Endothelial cell of umbilical vein (primary cell): ENCODE measurements at regions not wholly inside any gene's neighbourhood (a gene's known extent, or its start where the extent isn't known, plus 50 kb on each side); places are given as distances from the start of the nearest gene placed in this dataset.

Experiments
- BruUV-seq: library from RNA; stranded (reverse); fragments of 400-500 nt; replicated peaks from 2 replicates; lab custom pipeline; 2021; lab: Mats Ljungman, UMichigan
- CTCF ChIA-PET: fragments of 300-600, 350-600 bp; sonication (Branson Sonifier 250); formaldehyde crosslinking; loops from one replicate; lab custom pipeline; 2021; ENCODE audit warnings: antibody characterized with exemption, inconsistent platforms; lab: Charles Lee
- POLR2A ChIA-PET: fragments of 300-600, 350-600 bp; sonication (Branson Sonifier 250); formaldehyde crosslinking; loops from one replicate; lab custom pipeline; 2021; ENCODE audit warnings: antibody characterized with exemption, inconsistent platforms; lab: Charles Lee
- DNase-seq: peaks from one replicate; pipeline ENCODE4 v3.0.0-alpha.2; 2011; ENCODE audit warnings: low read depth, low spot score
- FAIRE-seq: peaks from 2 replicates; lab custom pipeline; 2011; peaks lifted over from hg19 to GRCh38; lab: Jason Lieb, UNC
- H2AFZ ChIP-seq: 2 replicates; pipeline ENCODE4 v1.6.0; 2012; ENCODE audit warnings: low read depth, low read length, control low read depth, inconsistent platforms
- H3K27ac ChIP-seq: 2 replicates; pipeline ENCODE4 v1.5.1; 2011; ENCODE audit warnings: low read depth, mild to moderate bottlenecking, control low read depth, low read length, moderate library complexity; ENCODE audit not compliant: insufficient read depth
- H3K27me3 ChIP-seq, 2 experiments: 2 replicates each; pipeline versions ENCODE4 v1.6.0 to v1.6.1; 2011; ENCODE audit warnings: low read length in 2 of 2, mixed read lengths in 1 of 2; ENCODE audit not compliant: control insufficient read depth in 2 of 2, insufficient read depth in 2 of 2
- H3K36me3 ChIP-seq, 2 experiments: 2 replicates in 1 of 2; 3 replicates in 1 of 2; pipeline ENCODE4 v1.5.1; 2011; ENCODE audit warnings: low read length in 2 of 2, mild to moderate bottlenecking in 1 of 2, moderate library complexity in 1 of 2; ENCODE audit not compliant: control insufficient read depth in 2 of 2, insufficient read depth in 2 of 2; ENCODE audit errors: extremely low read depth in 1 of 2
- H3K4me1 ChIP-seq: 3 replicates; pipeline ENCODE4 v1.5.1; 2011; ENCODE audit warnings: mild to moderate bottlenecking, low read length; ENCODE audit not compliant: control insufficient read depth, insufficient read depth; ENCODE audit errors: extremely low read depth
- H3K4me2 ChIP-seq: 2 replicates; pipeline ENCODE4 v1.6.1; 2011; ENCODE audit warnings: low read length, control low read depth, mixed read lengths; ENCODE audit not compliant: insufficient read depth
- H3K4me3 ChIP-seq, 3 experiments: fragments of 200-600 bp in 1 of 3; sonication (generic), shearing (Covaris generic) in 1 of 3; replicated peaks in 1 of 3; 2 replicates each; pipeline ENCODE4 v1.5.1; 2011 to 2016; ENCODE audit warnings: control low read depth in 3 of 3, low read length in 3 of 3, mild to moderate bottlenecking in 2 of 3, inconsistent platforms in 1 of 3, low read depth in 1 of 3, moderate library complexity in 1 of 3; ENCODE audit not compliant: insufficient read depth in 1 of 3
- H3K79me2 ChIP-seq: 2 replicates; pipeline ENCODE4 v1.6.0; 2012; ENCODE audit warnings: low read length, inconsistent platforms; ENCODE audit not compliant: control insufficient read depth, insufficient read depth
- H3K9ac ChIP-seq: replicated peaks from 2 replicates; pipeline ENCODE3; 2011; ENCODE audit warnings: low read length, control low read depth; ENCODE audit not compliant: insufficient read depth; ENCODE audit errors: extremely low read depth
- H3K9me1 ChIP-seq: replicated peaks from 3 replicates; pipeline ENCODE4 v1.6.0; 2011; ENCODE audit warnings: mild to moderate bottlenecking, low read length; ENCODE audit not compliant: control insufficient read depth, insufficient read depth; ENCODE audit errors: extremely low read depth
- H3K9me3 ChIP-seq: replicated peaks from 2 replicates; pipeline ENCODE4 v1.5.1; 2012; ENCODE audit warnings: low read length, inconsistent platforms; ENCODE audit not compliant: control insufficient read depth, insufficient read depth
- H4K20me1 ChIP-seq: replicated peaks from 2 replicates; pipeline ENCODE3; 2011; ENCODE audit warnings: mild to moderate bottlenecking, low read length; ENCODE audit not compliant: control insufficient read depth, insufficient read depth; ENCODE audit errors: extremely low read depth
- EZH2 ChIP-seq: IDR thresholded peaks from 2 replicates; pipeline ENCODE4 v1.6.1; 2012; ENCODE audit warnings: borderline replicate concordance, low read depth, mild to moderate bottlenecking, moderate library complexity, low read length, inconsistent platforms; ENCODE audit not compliant: severe bottlenecking
- FOS ChIP-seq: IDR thresholded peaks from 2 replicates; pipeline ENCODE4 v1.6.1; 2011; ENCODE audit warnings: mild to moderate bottlenecking, low read length, moderate library complexity, borderline replicate concordance; ENCODE audit not compliant: insufficient read depth
- GATA2 ChIP-seq: IDR thresholded peaks from 2 replicates; pipeline ENCODE4 v1.7.0; 2011; ENCODE audit warnings: low read depth, mild to moderate bottlenecking, moderate library complexity, mixed read lengths, low read length; ENCODE audit not compliant: insufficient read length, insufficient read depth
- JUN ChIP-seq: IDR thresholded peaks from 2 replicates; pipeline ENCODE4 v1.6.1; 2011; ENCODE audit warnings: borderline replicate concordance, low read depth; ENCODE audit not compliant: insufficient read length, insufficient read depth
- MYC ChIP-seq: IDR thresholded peaks from one replicate; pipeline ENCODE4 v1.6.1; 2011; ENCODE audit warnings: mild to moderate bottlenecking, low read depth, low read length
- POLR2A ChIP-seq: IDR thresholded peaks from 2 replicates; pipeline ENCODE4 v1.6.1; 2012; ENCODE audit warnings: low read depth, mild to moderate bottlenecking, control low read depth, low read length
- POLR2AphosphoS5 ChIP-seq: IDR thresholded peaks from 2 replicates; pipeline ENCODE4 v1.6.1; 2012; ENCODE audit warnings: low read depth, mild to moderate bottlenecking, control low read depth, low read length, moderate library complexity; ENCODE audit not compliant: insufficient read depth
- dilution Hi-C: fragments of 300-500 bp; cut with MboI; formaldehyde crosslinking; loops from one replicate; pipeline ENCODE4 v1.15.0; 2019; ENCODE audit warnings: low sequenced_read_pairs; ENCODE audit not compliant: extremely low pct_ligation_motif_present
- intact Hi-C: fragments of 100-400 bp; cut with micrococcal nuclease; formaldehyde crosslinking; loops from one replicate; pipeline ENCODE4 v1.10.0; 2022
- TF ChIP-seq, protein P1 (sequence below), 2 donors: IDR thresholded peaks; 1 replicate in 1 of 2; 2 replicates in 1 of 2; pipeline ENCODE4 v1.5.1; 2011; ENCODE audit warnings: low read length in 2 of 2, mild to moderate bottlenecking in 2 of 2, moderate library complexity in 2 of 2, control low read depth in 1 of 2, inconsistent platforms in 1 of 2, low read depth in 1 of 2; ENCODE audit not compliant: insufficient read depth in 1 of 2; ENCODE audit errors: extremely low read depth in 1 of 2
- TF ChIP-seq, protein P2 (sequence below): IDR thresholded peaks from 2 replicates; pipeline ENCODE4 v1.6.1; 2011; ENCODE audit not compliant: insufficient read depth, insufficient read length

DNA sequence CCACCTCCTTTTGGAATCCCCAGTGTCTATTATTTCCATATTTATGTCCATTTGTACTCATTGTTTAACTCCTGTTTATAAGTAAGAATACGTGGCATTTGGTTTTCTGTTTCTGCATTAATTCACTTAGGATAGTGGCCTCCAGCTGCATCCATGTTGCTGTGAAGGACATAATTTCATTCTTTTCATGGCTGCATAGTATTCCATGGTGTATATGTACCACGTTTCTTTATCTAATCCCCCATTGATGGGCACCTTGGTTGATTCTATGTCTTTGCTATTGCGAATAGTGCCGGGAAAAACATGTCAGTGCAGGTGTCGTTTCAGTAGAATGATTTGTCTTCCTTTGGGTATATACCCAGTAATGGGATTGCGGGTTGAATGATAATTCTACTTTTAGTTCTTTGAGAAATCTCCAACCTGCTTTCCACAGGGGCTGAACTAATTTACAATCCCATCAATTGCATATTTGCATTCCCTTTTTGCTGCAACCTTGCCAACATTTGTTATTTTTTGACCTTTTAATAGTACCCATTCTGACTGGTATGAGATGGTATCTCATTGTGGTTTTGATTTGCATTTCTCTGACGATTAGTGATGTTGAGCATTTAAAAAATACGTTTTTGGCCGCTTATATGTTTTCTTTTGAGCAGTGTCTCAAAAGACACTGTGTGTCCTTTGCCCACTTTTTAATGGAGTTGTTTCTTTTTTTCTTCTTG, 373.2 kb upstream of the TNRC6C start:
- no peak for FAIRE-seq
- BruUV-seq: no TSS peak

DNA sequence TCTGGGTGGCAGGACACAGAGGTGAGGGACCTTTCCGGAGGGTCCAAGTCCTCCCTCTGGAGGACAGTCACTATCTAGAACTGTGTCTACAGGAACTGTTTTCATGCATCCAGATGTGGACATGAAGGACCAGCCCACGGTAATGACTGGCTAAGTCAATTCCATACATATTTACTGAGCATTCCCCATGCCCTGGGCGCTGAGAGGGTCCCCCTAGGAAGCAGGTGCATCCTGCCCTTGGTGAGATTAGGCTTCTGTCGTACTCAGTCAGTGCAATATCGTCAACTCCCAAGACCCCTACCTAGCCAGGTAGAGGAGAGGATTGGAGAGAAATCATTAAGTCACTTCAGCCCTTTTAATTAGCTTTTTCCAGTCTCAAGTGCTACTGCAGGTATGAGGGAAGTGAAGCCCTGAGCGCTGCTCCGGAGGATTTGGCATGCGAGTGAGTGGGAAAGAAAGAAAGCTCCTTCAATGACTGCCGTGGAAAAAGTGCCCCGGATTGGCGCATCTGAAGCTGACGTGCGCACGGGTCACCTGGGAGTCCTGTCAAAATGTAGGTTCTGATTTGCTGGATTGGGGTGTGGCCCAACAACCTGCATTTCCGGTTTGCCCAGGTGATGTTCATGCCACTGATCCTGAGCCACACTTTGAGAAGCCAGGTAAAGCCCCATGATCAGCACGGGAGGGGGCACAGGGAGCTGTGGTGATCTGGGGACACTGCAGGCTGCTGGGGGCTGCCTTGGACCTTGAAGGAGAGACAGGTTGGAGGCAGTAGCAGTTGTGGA, 367.4 kb upstream of the TNRC6C start:
- POLR2A ChIA-PET: no interaction called here
- dilution Hi-C loops: no loop called here
- Histone ChIP-seq H4K20me1 (no peaks in the 10 kb centered on the region), H3K9me1 (no peaks in the 10 kb centered on the region), H3K36me3 (no peaks in the 10 kb centered on the region), H3K9ac (no peak overlapping the region), H3K27ac (no peak overlapping the region), H3K4me1 (no peaks in the 10 kb centered on the region), H3K4me2 (no peak overlapping the region), H3K27me3 (peaks cover 3 to 4% of the 10 kb centered on the region in 2 experiments), H3K9me3 (no peaks in the 10 kb centered on the region), H2AFZ (no peak overlapping the region), H3K4me3 (no peak overlapping the region), H3K79me2 (no peaks in the 10 kb centered on the region)
- FAIRE-seq (no peak), DNase-seq (no peak)
- BruUV-seq: no TSS peak
- intact Hi-C loops: no loop called here
- CTCF ChIA-PET: no interaction called here
- TF ChIP-seq, protein P1, sequence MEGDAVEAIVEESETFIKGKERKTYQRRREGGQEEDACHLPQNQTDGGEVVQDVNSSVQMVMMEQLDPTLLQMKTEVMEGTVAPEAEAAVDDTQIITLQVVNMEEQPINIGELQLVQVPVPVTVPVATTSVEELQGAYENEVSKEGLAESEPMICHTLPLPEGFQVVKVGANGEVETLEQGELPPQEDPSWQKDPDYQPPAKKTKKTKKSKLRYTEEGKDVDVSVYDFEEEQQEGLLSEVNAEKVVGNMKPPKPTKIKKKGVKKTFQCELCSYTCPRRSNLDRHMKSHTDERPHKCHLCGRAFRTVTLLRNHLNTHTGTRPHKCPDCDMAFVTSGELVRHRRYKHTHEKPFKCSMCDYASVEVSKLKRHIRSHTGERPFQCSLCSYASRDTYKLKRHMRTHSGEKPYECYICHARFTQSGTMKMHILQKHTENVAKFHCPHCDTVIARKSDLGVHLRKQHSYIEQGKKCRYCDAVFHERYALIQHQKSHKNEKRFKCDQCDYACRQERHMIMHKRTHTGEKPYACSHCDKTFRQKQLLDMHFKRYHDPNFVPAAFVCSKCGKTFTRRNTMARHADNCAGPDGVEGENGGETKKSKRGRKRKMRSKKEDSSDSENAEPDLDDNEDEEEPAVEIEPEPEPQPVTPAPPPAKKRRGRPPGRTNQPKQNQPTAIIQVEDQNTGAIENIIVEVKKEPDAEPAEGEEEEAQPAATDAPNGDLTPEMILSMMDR (IDR thresholded peaks at IDR 0.05; ENCODE audit: extremely low read depth in 1 of 2, insufficient read depth in 1 of 2, low read depth in 1 of 2, low read length in 2 of 2): no peak
- no peak for TF ChIP-seq MYC
- no peak for TF ChIP-seq POLR2AphosphoS5
- no peak for TF ChIP-seq GATA2
- TF ChIP-seq, protein P2, sequence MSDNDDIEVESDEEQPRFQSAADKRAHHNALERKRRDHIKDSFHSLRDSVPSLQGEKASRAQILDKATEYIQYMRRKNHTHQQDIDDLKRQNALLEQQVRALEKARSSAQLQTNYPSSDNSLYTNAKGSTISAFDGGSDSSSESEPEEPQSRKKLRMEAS: no peak
- no peak for TF ChIP-seq EZH2
- no peak for TF ChIP-seq FOS
- TF ChIP-seq POLR2A: no peak
- no peak for TF ChIP-seq JUN

More for the DNA sequence above, 373.2 kb upstream of the TNRC6C start:
- H3K9ac ChIP-seq: no peak overlapping the region
- H2AFZ ChIP-seq: no peak overlapping the region
- no peaks in the 10 kb centered on the region for H4K20me1 ChIP-seq
- intact Hi-C loops (no loop called here), dilution Hi-C loops (no loop called here)
- peaks cover 0 to 3% of the 10 kb centered on the region in 2 experiments for H3K27me3 ChIP-seq
- H3K27ac ChIP-seq: no peak overlapping the region
- no peaks in the 10 kb centered on the region for H3K4me1 ChIP-seq
- no peaks in the 10 kb centered on the region for H3K79me2 ChIP-seq
- H3K9me1 ChIP-seq: no peaks in the 10 kb centered on the region
- H3K4me3 ChIP-seq: no peak overlapping the region
- no peaks in the 10 kb centered on the region for H3K9me3 ChIP-seq
- TF ChIP-seq POLR2AphosphoS5: no peak
- DNase-seq: no peak
- H3K4me2 ChIP-seq: no peak overlapping the region
- ChIA-PET POLR2A (no interaction called here), CTCF (no interaction called here)
- H3K36me3 ChIP-seq: no peaks in the 10 kb centered on the region
